IPS DF 6.9 (cell line): ENCODE measurements at regions not wholly inside any gene's neighbourhood (a gene's known extent, or its start where the extent isn't known, plus 50 kb on each side); places are given as distances from the start of the nearest gene placed in this dataset.

Source experiments
- DNase-seq: peaks from one replicate; pipeline ENCODE4 v3.0.0-alpha.2; 2013; ENCODE audit warnings: low read depth, low spot score
- H3K27ac ChIP-seq: one replicate; pipeline ENCODE4 v1.5.1; 2013; ENCODE audit warnings: low read length, control low read depth
- H3K27me3 ChIP-seq: 2 replicates; pipeline ENCODE4 v1.6.1; 2013; ENCODE audit warnings: mild to moderate bottlenecking, low read length; ENCODE audit not compliant: control insufficient read depth, insufficient read depth
- H3K36me3 ChIP-seq: 2 replicates; pipeline ENCODE4 v1.6.1; 2013; ENCODE audit warnings: low read length; ENCODE audit not compliant: control insufficient read depth, insufficient read depth
- H3K4me1 ChIP-seq: 2 replicates; pipeline ENCODE4 v1.6.1; 2013; ENCODE audit warnings: low read length; ENCODE audit not compliant: control insufficient read depth, insufficient read depth
- H3K4me3 ChIP-seq: 2 replicates; pipeline ENCODE4 v1.5.1; 2013; ENCODE audit warnings: mild to moderate bottlenecking, low read length
- H3K9me3 ChIP-seq: 2 replicates; pipeline ENCODE4 v1.6.1; 2013; ENCODE audit warnings: low read length, inconsistent platforms; ENCODE audit not compliant: control insufficient read depth, insufficient read depth
- WGBS: extraction: QIAGEN DNeasy Blood & Tissue Kit; methylation state at CpG from one replicate; pipeline ENCODE4 v1.1.7; 2013; ENCODE audit warnings: mixed read lengths, missing lambda C conversion rate; ENCODE audit not compliant: insufficient read length, insufficient coverage; 5-methylcytosine and 5-hydroxymethylcytosine counted together

- no peak overlapping the region for H3K27ac ChIP-seq
- H3K4me3 ChIP-seq = no peak overlapping the region
- no peak for DNase-seq
- WGBS = no CpG with 5 or more reads among the region's 2 CpGs
- no peaks in the 10 kb centered on the region for H3K27me3 ChIP-seq
- no peaks in the 10 kb centered on the region for H3K36me3 ChIP-seq
- H3K4me1 ChIP-seq = no peaks in the 10 kb centered on the region
- H3K9me3 ChIP-seq = no peaks in the 10 kb centered on the region
These were observed 152.7 kb upstream of the SPHKAP start for GRCh38 chr2:228334180-228334579.

GRCh38 chr2:228329282-228329681, 147.8 kb upstream of the SPHKAP start:
- Histone ChIP-seq H3K4me1 (no peaks in the 10 kb centered on the region), H3K9me3 (peaks cover 2% of the 10 kb centered on the region; the same call in 1 of the 2 replicates), H3K4me3 (no peak overlapping the region), H3K36me3 (no peaks in the 10 kb centered on the region), H3K27ac (no peak overlapping the region), H3K27me3 (no peaks in the 10 kb centered on the region)
- no peak for DNase-seq
- WGBS = no CpG with 5 or more reads among the region's 5 CpGs

GRCh38 chr2:228321015-228321414, 139.5 kb upstream of the SPHKAP start:
- no CpG with 5 or more reads among the region's 7 CpGs for WGBS
- H3K27me3 ChIP-seq = no peaks in the 10 kb centered on the region
- H3K27ac ChIP-seq = no peak overlapping the region
- DNase-seq = no peak
- H3K36me3 ChIP-seq = no peaks in the 10 kb centered on the region
- no peaks in the 10 kb centered on the region for H3K4me1 ChIP-seq
- H3K9me3 ChIP-seq = no peaks in the 10 kb centered on the region
- H3K4me3 ChIP-seq = no peak overlapping the region

GRCh38 chr2:228318218-228318617, 136.7 kb upstream of the SPHKAP start:
- DNase-seq = peak; percentile 60
- no peak overlapping the region for H3K4me3 ChIP-seq
- no CpG with 5 or more reads among the region's 1 CpG for WGBS

GRCh38 chr2:228312172-228312571, 130.7 kb upstream of the SPHKAP start:
- no peak for DNase-seq
- no CpG with 5 or more reads among the region's 5 CpGs for WGBS
- Histone ChIP-seq H3K27me3 (no peaks in the 10 kb centered on the region), H3K4me3 (no peak overlapping the region), H3K36me3 (no peaks in the 10 kb centered on the region), H3K9me3 (no peaks in the 10 kb centered on the region), H3K27ac (no peak overlapping the region), H3K4me1 (no peaks in the 10 kb centered on the region)

More at GRCh38 chr2:228318218-228318617, 136.7 kb upstream of the SPHKAP start:
- Histone ChIP-seq H3K36me3 (no peaks in the 10 kb centered on the region), H3K27ac (no peak overlapping the region), H3K9me3 (no peaks in the 10 kb centered on the region), H3K27me3 (no peaks in the 10 kb centered on the region), H3K4me1 (no peaks in the 10 kb centered on the region)

- WGBS = no CpG with 5 or more reads among the region's 3 CpGs
- Histone ChIP-seq H3K4me1 (no peaks in the 10 kb centered on the region), H3K4me3 (no peak overlapping the region), H3K27me3 (no peaks in the 10 kb centered on the region), H3K9me3 (no peaks in the 10 kb centered on the region), H3K27ac (no peak overlapping the region), H3K36me3 (no peaks in the 10 kb centered on the region)
- no peak for DNase-seq
These were observed 122.5 kb upstream of the SPHKAP start for GRCh38 chr2:228303960-228304359.

GRCh38 chr2:228283491-228284171, 102.1 kb upstream of the SPHKAP start:
- H3K4me3 ChIP-seq = no peak overlapping the region
- H3K27me3 ChIP-seq = no peaks in the 10 kb centered on the region
- H3K27ac ChIP-seq = no peak overlapping the region
- no peaks in the 10 kb centered on the region for H3K4me1 ChIP-seq
- no peak for DNase-seq
- no peaks in the 10 kb centered on the region for H3K36me3 ChIP-seq
- no CpG with 5 or more reads among the region's 3 CpGs for WGBS
- no peaks in the 10 kb centered on the region for H3K9me3 ChIP-seq

GRCh38 chr2:228282376-228282775, 100.9 kb upstream of the SPHKAP start:
- H3K9me3 ChIP-seq = no peaks in the 10 kb centered on the region
- no peak overlapping the region for H3K4me3 ChIP-seq
- no peak for DNase-seq
- H3K27ac ChIP-seq = no peak overlapping the region
- no peaks in the 10 kb centered on the region for H3K36me3 ChIP-seq
- no CpG with 5 or more reads among the region's 2 CpGs for WGBS
- H3K4me1 ChIP-seq = no peaks in the 10 kb centered on the region
- no peaks in the 10 kb centered on the region for H3K27me3 ChIP-seq

- Histone ChIP-seq H3K27ac (no peak overlapping the region), H3K4me3 (no peak overlapping the region), H3K4me1 (no peaks in the 10 kb centered on the region), H3K36me3 (no peaks in the 10 kb centered on the region), H3K27me3 (no peaks in the 10 kb centered on the region), H3K9me3 (no peaks in the 10 kb centered on the region)
- no CpG with 5 or more reads among the region's 6 CpGs for WGBS
- DNase-seq = no peak
These were observed 91.7 kb upstream of the SPHKAP start for GRCh38 chr2:228273159-228273558.

- no peak for DNase-seq
- Histone ChIP-seq H3K27ac (no peak overlapping the region), H3K36me3 (no peaks in the 10 kb centered on the region), H3K27me3 (no peaks in the 10 kb centered on the region), H3K4me1 (no peaks in the 10 kb centered on the region), H3K4me3 (no peak overlapping the region), H3K9me3 (no peaks in the 10 kb centered on the region)
- no CpG with 5 or more reads among the region's 2 CpGs for WGBS
These were observed 87.9 kb upstream of the SPHKAP start for GRCh38 chr2:228269351-228269750.

GRCh38 chr2:228268756-228269155, 87.3 kb upstream of the SPHKAP start:
- WGBS = no CpG with 5 or more reads among the region's 1 CpG
- Histone ChIP-seq H3K9me3 (no peaks in the 10 kb centered on the region), H3K27ac (no peak overlapping the region), H3K36me3 (no peaks in the 10 kb centered on the region), H3K4me1 (no peaks in the 10 kb centered on the region), H3K4me3 (no peak overlapping the region), H3K27me3 (no peaks in the 10 kb centered on the region)
- DNase-seq = no peak
